DMS153 treated with DMSO at 0.1 percent for 48 hours (cell line): ENCODE measurements at regions not wholly inside any gene's neighbourhood (a gene's known extent, or its start where the extent isn't known, plus 50 kb on each side); places are given as distances from the start of the nearest gene placed in this dataset.

Source experiments
- DNase-seq: peaks from one replicate; lab custom pipeline; 2025; ENCODE audit not compliant: unreplicated experiment; lab: John Stamatoyannopoulos, UW

DNA sequence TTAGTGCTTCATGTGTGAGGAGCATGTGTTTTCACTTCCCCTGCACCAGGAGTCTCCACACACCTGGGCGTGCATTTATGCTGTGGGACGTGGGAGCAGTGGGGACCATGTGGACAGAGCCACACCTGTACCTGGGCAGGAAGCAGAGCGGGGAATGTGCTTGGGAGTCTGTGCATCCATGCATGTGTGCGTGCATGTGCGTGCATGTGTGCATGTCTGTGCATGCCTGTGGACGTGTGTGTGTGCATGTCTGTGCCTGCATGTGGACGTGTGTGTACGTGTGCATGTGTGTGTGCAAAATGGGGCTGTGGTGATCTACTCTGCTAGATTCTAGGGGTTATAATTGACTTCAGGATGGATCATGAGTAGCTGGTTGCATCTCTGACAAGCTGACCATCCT, 224.0 kb upstream of the GMDS start:
- DNase-seq, result no peak

DNA sequence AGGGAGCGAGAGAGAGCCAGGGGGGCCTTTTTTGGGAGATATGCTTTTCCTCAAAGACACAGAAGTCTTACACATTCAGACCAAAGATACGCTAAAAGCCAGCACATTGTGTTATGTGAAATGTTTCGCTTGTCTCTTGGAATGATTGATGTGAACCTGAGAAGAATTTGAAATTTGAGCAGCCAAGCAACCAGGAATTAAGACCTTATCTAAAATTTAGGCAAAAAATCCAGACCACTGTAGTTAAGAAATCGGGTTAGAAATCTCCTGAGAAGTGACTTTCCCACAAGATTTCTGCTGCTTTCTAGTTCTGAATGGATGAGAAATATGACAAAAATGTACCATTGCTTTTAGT, 223.2 kb upstream of the GMDS start:
- no peak for DNase-seq

DNA sequence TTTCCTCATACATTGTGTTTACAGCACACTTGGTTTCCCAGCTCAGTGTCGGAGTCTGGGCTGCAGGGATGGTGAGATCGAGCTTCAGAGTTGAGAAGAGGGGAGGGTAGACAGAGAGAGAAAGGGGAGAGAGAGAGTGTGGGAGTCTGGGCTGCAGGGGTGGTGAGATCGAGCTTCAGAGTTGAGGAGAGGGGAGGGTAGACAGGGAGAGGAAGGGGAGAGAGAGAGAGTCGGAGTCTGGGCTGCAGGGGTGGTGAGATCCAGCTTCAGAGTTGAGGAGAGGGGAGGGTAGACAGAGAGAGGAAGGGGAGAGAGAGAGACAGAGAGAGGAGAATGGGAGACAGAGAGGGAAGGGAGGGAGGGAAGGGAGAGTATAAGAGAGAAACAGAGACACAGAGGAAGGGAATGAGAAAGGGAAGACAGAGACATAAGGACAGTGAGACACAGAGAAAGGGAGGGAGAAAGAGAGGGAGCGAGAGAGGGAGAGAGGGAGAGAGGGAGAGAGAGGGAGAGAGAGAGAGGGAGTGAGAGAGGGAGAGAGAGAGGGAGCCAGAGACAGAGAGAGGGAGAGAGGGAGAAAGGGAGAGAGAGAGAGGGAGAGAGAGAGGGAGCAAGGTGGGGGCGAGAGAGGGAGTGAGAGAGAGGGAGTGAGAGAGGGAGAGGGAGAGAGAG, 222.7 kb upstream of the GMDS start:
- no peak for DNase-seq

DNA sequence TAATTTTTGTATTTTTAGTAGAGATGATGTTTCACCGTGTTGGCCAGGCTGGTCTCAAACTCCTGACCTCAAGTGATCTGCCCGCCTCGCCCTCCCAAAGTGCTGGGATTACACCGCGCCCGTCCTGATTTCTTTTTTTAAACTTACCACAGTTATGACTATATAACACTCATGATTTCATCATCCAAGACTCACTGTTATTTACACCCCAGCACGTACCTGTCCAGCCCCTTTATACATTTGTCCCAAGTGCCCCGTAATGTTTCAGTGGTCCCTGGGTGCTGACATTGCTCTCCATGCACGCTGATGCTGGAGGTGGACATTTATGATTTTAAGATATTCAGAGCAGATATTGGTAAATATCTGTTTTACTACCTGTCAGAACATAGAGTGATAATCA, 219.9 kb upstream of the GMDS start:
- no peak for DNase-seq

DNA sequence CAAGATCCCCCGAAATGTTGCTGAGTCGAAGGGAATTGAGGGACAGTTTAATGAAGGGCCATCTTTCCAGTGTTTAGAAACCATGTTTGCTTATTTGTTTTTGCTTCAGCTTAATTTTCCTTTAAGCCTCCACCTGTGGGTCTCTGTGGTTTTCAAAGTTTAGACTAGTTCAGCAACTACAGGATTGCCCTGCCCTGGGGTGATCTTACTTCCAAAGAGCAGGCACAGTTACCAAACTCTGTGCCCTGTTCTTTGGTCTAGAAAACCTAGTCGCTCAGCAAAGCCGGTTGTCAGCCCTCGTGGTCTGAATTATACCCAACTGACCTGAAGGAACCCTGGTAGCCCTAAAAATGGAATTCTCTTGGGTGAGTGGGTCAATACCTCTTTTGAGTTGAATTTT, 219.2 kb upstream of the GMDS start:
- no peak for DNase-seq

DNA sequence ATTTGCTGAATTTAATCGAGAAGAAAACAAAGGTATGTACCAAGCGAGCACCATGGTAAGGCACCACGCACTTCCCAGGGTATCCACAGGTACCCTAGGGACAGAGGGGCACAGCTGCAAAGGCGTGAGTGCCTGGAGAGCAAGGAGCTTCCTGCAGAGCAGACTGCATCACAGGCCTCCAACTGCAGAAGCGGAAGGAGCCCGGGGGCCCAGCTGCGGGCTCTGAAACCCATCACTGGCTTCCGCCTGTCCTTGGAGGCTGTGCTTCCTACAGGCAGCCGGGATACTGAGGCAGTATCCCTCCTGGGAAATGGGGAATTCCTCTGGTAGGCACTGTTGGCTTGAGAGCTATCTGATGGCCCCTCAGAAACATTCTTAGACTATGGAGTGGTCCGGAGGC, 217.4 kb upstream of the GMDS start:
- no peak for DNase-seq

DNA sequence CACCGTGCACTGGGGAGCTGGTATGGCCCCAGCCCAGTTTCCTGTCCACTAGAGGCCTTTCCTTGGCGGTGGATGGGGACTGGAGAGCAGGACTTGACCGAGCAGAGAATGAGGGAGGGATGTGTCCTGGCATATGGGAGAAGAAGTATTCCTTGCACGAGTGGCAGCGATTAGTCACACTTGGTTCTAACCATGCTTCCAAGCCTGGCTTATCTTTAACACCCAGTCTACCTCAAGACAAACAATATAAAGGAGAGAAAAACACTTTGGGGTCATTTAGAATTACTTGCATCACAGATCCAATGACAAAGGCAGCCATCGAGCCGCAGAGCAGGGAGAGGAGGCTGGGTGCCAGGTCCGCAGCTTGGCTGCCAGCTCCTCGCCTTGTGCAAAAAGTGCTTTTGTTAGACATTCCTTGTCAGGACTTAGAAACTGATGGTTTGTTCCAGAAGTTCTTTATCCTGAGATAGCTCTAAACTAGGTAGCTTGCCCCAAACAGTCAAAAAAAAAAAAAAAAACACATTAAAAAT, 214.9 kb upstream of the GMDS start:
- no peak for DNase-seq

DNA sequence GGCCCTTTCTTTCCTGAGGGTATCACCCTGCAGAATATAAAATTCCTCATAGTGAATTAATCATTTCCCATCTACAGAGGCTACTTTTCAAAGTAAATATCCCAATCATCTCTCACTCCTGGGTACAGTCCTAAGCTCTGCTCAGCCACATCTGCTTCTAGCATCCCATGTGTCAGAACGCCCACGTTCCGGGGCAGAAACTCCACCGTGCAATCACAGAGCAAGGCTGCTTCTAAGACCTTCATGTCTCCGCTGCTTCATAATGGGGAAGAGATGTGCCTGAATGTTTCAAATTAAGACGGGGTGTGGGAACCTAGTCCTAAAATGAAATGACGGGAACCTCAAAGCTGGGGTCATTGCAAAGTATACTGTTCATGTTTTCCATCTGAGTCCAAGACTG, 208.8 kb upstream of the GMDS start:
- DNase-seq, result no peak

DNA sequence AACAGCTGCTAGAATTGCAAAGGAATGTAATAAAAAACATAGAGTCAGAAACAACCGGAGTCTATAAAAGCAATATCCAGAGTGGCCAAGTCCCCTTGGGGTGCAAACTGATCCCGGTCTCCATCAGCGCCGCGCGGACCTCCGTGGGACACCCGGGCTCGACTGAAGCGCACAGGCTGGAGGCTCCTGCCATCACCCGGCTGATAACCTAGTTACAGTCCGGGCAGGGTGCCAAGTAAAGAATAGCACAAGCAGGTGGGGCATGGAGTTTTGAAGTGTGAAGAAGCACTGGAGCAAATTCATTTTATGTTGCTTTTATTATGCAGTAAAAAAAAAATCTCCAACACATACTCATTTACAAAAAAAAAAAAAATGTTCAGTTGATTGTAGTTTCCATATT, 205.1 kb upstream of the GMDS start:
- DNase-seq, result peak; percentile 38

DNA sequence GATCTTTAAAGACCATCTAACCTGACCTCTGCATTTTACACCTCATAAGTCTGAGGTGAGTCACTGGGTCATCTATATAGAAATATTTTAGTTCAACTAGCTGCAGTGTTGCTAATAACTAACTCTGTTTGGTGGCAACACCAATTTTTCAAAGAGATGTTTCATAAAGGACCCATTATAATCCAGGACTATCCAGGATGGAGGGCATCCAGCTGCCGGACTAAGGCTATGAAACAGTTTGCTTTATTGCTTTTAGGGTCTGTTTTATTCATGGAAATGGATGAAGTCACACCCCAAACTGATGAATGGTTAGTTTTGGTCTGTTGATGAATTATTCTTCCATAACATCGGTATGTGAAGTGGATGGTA, 204.2 kb upstream of the GMDS start:
- DNase-seq, result no peak

DNA sequence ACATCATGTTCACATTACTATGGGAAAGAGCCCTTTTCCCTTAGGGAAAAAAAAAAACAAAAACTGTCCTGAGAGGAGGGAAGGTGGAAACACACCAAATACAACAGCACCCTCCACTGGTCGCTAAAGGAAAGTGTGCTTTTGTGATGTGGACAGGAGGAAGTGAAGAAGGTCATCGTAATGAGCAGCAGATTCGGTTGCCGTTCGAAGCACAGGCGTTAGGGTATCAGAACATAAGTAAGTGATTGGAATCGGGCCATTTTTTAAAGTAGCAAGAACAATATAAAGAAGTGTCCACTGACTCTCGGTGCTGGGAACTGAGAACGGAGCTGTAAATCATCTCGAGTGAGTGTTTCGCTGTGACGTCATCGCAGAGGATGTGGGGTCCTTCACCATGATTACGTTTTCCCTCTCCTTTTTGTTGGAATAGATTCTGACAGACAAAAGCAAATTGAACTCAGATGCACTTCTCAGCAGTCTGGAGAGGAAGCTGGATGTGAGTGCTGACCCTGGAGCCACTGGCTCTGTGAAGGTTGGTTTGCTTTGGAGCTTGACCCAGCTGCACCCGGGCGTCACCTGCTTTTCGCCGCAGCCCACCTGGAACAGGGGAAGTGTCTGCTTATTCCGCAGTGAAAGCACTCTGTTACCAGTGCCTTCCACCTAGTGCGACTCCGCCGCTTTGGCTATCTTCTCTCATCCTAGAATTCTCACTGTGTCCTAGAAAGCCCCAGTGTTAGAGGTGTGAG, 203.6 kb upstream of the GMDS start:
- DNase-seq, result peak; percentile 32

DNA sequence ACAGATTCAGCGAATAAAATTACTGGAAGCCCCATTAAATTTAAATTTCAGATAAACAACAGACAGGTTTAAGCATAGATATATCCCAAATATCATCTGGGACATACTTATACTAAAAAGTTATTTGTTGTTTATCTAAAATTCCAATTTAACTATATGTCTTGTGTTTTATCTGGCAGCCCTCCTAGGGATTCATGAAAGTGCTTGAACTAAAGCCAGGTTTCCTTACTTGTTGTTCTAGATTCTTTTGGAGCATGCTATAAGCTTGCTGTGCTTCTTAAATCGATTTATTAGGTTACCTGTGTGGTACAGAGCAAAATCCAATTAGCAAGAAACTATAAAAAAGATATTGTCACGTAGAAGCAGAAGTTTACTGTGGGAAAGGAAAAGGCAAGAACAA, 202.5 kb upstream of the GMDS start:
- no peak for DNase-seq

DNA sequence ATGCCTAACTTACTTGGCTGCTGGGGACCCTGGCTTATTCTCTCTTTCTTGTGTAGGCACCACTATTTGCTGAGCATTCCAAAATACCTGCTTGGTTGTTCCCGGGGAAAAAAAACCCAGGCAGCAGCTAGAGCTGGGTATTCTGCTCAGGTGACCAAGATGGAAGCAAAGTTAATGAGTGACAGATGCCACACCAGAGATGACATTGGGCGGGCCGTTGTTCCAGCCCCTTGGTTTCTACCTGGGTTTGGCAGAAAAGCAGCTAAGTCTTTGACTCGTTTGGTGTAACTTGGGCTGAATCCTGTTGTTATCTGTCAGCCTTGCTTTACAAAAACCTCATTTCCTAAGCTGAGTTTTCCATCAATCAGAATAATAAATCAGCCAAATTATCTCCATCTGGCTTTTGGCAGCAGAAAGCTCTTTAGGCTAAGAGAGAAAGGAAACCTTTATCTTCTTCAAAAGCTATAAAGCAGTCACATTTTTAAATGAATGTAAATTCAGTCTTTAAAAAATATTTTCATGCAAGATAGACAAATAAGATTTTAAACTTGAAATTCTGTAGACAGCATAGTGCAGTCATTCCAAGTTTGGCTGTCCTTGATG, 202.0 kb upstream of the GMDS start:
- no peak for DNase-seq

DNA sequence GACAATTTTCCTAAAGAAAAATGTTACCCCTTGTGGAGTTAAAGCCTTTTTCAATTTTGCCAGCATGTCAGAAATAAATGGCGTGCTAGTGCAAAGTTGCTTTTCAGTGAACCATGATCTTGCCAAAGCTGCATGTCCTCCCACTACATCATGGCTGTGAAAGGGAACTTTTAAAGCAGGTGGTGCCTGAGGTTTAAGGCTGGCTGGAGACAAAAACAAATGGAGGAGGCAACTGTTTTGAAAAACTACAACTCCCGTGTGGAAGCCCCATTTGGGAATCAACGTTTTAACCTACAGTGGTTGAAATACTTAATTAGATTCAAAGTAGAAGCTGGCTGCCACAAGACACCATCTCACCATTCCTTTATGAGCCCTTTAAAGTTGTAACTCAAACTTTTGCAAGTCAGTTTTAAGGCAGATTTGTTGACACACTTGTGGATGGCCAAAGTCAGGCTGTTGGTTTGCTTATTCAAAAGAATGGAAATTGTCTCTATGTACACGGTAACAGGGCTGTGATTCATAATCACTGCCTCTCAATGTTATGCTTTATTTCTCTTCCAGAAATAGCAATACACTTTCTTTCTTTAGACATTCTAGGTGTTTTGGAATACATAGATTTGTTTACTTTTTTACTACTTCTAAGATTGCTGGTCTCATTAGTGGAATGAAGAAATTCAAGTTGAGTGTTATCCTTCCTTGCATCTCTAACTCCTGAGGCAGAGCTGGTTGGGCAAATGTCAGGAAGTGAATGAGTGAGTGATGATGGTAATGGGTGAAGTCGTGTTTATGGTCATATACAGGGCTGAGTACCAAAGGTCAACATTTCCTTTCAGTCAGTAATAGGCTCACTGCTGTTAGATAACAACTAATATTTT, 196.4 kb upstream of the GMDS start:
- no peak for DNase-seq

DNA sequence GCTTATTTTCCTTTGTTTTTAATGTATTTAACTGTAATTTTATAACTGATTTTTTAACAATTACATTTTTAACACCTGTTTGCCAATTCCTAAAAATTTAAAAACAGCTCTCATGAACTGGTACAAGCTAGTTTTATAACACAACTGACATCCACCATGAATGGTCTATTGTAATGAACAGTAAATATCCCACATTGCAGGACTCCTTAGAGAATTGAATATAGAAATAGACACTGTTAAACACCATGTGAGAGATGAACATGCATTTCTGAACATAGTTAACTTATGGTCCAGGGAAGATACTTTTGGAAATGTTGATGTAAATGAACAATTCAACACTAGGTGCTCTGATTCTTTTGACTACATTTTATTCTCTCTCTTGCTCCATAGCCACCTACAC, 195.1 kb upstream of the GMDS start:
- DNase-seq, result no peak

DNA sequence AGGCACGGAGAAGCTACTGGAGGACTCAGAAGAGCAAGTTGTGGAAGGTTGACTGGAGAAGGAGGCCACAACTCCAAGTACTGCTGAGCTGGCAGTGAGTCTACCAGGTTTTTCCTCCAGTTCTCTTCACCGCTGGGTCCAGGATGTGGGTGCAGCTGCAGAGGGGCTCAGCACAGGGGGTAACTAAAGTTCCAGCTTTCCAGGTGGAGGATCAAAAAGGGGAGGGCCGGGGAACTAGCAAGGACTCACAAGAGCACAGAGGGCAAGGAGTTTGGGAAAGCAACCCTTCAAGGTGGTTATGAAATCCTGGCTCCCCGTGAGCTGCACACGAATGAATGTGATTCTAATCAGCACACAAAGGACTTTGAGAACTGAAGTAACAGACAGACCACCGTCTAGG, 194.2 kb upstream of the GMDS start:
- no peak for DNase-seq

DNA sequence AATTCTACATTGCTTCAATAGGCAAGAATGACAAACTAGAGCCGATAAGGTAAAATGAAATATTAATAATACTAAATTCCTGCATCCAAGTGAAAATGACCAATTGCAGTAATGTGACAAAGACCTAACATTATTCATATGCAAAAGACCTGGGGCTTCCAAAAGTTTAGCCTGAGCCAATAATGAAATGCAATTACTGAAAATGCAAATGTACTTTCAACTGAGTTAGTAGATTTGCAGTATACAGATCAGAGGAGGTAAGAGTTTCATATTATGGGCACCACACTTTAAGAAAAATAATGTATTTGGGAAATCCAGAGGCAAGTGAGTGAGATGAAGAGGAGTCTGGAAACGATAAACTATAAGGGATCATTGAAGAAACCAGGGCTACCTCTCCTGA, 193.7 kb upstream of the GMDS start:
- DNase-seq, result no peak

DNA sequence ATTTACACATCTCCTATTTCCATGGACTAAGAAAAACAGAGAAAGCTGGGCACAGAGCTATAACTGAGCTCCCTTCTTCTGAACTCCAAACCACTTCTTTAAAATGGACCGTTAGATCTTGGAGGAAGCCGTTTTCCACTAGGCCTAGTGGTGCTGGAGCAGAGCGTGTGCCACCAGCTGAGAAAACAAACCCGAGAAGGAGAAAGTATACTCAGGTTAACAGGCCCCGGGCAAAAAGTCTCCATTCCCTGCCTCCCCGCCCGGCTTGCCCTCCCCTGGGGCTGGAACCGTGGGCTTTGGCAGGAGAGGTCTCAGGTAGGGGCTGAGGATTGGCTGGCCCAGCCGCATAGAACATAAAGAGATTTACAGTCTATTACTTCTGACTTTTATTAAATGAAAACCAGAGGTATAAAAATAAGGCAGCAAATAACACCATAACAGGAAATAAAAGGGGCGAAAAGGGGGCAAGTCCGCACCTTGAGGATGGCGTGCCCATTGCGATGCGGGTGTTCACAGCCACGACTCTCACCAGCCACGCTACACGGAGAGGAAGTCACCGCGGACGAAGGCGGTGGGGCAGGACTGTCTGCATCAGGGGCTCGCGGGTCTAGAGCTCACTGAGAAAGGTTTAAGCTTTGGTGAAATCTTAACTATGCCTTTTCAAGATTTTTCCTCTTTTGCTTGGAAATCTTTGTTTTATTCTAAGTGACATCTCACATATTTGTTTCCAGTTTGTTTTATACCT, 191.2 kb upstream of the GMDS start:
- DNase-seq, result no peak

DNA sequence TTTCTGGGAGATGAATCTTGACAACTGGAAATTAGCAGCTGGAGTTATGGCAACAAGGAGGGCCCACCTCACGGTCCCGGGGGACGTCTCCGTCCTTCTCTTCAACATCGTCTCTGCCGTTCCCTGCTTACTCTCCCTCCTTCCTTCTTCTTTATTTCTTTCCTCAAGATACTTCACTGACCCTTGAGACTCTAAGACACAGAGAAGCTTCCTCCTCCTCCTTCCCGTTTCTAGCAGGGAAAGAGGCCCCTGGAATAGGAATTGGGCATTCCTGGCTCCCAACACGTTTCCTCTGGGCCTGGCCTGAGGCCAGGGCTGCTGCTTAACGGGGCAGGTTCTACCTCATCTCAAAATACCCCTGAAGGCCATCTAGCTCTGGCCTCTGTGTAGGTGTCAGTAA, 189.9 kb upstream of the GMDS start:
- no peak for DNase-seq

DNA sequence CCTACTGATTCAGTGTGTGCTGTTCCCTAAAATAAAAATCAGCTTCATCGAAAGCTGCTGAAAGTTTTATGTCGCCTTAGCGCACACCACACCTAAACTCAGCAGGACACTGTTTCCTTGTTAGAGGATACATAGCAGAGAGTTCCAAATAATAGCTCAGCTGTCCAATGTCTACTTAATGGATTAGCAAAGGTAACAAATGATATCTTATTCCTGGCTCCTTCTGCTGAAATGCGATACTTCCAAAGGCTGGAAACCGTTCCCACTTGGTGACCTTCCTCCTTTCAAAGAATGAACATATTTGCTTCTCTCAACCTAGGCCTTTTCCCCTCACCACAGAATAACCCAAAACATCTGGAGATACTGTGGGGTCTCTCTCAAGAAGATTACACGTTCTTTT, 189.5 kb upstream of the GMDS start:
- DNase-seq, result no peak

DNA sequence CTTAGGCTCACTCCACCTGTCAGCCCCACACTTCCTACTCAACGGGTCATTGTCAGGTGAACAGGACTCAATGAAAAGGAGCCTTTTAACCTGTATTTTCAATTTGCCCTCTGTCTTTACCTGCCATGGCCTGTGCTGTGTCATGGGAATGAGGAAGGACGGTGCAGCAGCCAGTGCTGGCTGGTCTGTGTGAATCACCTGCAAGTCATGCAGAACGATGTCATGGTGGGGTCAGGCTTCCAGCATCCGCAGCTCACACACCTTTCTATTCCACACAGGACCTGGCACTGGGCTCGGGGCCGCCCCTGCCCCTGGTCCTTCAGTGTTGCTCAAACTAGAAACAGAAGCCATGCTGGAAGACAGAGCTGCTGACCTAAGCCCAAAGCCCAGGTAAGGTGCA, 188.7 kb upstream of the GMDS start:
- DNase-seq, result no peak
